ENCODE measurements at regions not wholly inside any gene's neighbourhood (a gene's known extent, or its start where the extent isn't known, plus 50 kb on each side); places are given as distances from the start of the nearest gene placed in this dataset.
"Not testable (repeated sequence)": the region's sequence is repeated elsewhere in the genome, so short reads cannot be mapped to it uniquely, and the experiment has no call there.

GRCh38 chr5:105057893-105058292, 1495.3 kb upstream of the NUDT12 start:
- H3K27ac Mint-ChIP-seq = no peak overlapping the region
- H3K4me1 Mint-ChIP-seq = no peaks in the 10 kb centered on the region

DNA sequence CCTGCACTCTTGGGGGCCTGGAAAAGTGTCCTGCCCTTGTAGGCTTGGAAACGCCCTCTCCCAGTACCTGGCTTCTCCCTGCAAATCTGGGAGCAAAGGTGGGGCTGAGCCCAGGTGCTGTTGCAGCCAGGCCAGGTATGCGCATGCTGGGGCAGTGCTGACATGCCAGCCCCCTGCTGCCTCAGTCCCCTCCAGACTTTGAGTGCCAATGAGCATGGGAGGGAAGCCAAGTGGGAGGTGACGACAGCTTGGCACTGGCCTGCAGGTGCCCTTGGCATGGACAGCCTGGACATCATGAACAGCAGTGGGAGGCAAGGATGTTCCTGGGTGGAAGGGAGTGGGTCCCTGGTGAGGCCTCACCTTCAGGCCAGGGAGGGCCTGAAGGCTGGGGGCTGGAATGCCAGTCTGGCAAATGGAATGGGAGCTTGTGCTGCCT, 1494.4 kb upstream of the NUDT12 start:
- no peak for ATAC-seq
- Mint-ChIP-seq H3K27me3 (no peaks in the 10 kb centered on the region), H3K4me1 (no peaks in the 10 kb centered on the region), H3K4me3 (no peak overlapping the region), H3K27ac (no peak overlapping the region), H3K9me3 (peaks cover 9 to 22% of the 10 kb centered on the region in 2 donors)
- no peak for DNase-seq

More at GRCh38 chr5:105057893-105058292, 1495.3 kb upstream of the NUDT12 start:
- Mint-ChIP-seq H3K4me3 (no peak overlapping the region), H3K27me3 (no peaks in the 10 kb centered on the region), H3K9me3 (peaks cover 3 to 15% of the 10 kb centered on the region in 2 donors)
- DNase-seq (no peak), ATAC-seq (no peak)

GRCh38 chr5:105054406-105054805, 1491.8 kb upstream of the NUDT12 start:
- H3K4me1 Mint-ChIP-seq = no peaks in the 10 kb centered on the region
- H3K9me3 Mint-ChIP-seq = peaks cover 11 to 42% of the 10 kb centered on the region in 2 donors
- H3K27ac Mint-ChIP-seq = no peak overlapping the region
- H3K27me3 Mint-ChIP-seq = no peaks in the 10 kb centered on the region
- no peak for DNase-seq
- no peak for ATAC-seq
- H3K4me3 Mint-ChIP-seq = no peak overlapping the region

- no peak overlapping the region for H3K27ac Mint-ChIP-seq
- H3K27me3 Mint-ChIP-seq = no peaks in the 10 kb centered on the region
- peaks cover 0 to 7% of the 10 kb centered on the region in 2 donors for H3K9me3 Mint-ChIP-seq
- no peak overlapping the region for H3K4me3 Mint-ChIP-seq
- DNase-seq (no peak), ATAC-seq (no peak)
- no peaks in the 10 kb centered on the region for H3K4me1 Mint-ChIP-seq
Measured at GRCh38 chr5:105042623-105043022, 1480.0 kb upstream of the NUDT12 start.

DNA sequence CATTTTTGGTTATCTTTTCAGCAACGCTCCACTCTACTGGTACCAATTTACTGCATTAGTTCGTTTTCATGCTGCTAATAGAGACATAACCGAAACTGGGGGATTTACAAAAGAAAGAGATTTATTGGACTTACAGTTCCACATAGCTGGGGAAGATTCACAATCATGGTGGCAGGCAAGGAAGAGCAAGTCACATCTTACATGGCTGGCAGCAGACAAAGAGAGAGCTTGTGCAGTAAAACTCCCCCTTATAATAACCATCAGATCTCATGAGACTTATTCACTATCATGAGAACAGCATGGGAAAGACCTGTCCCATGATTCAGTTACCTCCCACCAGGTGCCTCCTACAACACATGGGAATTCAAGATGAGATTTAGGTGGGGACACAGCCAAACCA, 1474.2 kb upstream of the NUDT12 start:
- peaks cover 18 to 28% of the 10 kb centered on the region in 2 donors for H3K9me3 Mint-ChIP-seq
- not testable (repeated sequence) for ATAC-seq, H3K4me3 Mint-ChIP-seq, H3K4me1 Mint-ChIP-seq, DNase-seq, H3K27ac Mint-ChIP-seq, H3K27me3 Mint-ChIP-seq

GRCh38 chr5:105034401-105034763, 1471.8 kb upstream of the NUDT12 start:
- H3K9me3 Mint-ChIP-seq = peaks cover 18 to 28% of the 10 kb centered on the region in 2 donors
- H3K27me3 Mint-ChIP-seq = no peaks in the 10 kb centered on the region
- no peaks in the 10 kb centered on the region for H3K4me1 Mint-ChIP-seq
- DNase-seq (no peak), ATAC-seq (no peak)
- H3K27ac Mint-ChIP-seq = no peak overlapping the region
- H3K4me3 Mint-ChIP-seq = no peak overlapping the region

DNA sequence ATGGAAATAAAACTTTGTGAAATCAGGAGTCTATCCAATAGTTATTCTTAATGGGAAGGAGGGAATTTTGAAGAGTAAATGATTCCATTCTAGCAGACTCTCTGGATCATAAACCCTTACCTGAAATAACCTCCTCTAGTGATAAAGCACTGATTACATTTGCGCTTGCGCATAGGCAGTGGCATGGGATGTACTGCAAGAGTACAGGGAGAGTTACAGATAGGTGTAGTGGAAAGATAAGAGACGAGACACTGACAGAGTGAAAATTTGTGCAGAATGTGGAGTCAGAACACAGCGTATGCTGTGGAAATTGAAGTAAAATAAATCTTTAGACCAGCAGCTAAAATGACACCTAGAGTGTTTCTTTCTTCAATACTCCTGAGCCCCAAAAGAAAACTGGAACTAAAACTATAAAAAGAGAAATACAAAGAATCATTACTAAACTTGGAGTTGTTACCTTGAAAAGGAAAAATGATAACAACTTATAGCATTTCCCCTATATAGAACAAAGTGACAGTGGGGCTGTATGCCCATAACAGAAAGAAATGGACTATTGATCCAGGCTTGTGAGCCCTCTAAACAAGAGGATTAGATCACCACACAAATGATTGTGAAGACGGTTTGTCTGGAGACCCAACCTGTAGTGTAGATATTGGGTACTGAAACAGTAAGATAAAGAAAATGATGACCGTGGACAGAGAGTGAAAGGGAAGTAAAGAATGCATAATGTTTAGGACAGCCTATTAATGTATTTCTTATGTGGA, 1471.2 kb upstream of the NUDT12 start:
- Mint-ChIP-seq H3K9me3 (peaks cover 18 to 28% of the 10 kb centered on the region in 2 donors), H3K27me3 (no peaks in the 10 kb centered on the region), H3K4me3 (no peak overlapping the region), H3K27ac (no peak overlapping the region), H3K4me1 (no peaks in the 10 kb centered on the region)
- DNase-seq (no peak), ATAC-seq (no peak)

GRCh38 chr5:105032917-105033316, 1470.3 kb upstream of the NUDT12 start:
- Mint-ChIP-seq H3K4me3 (no peak overlapping the region), H3K4me1 (no peaks in the 10 kb centered on the region), H3K27me3 (no peaks in the 10 kb centered on the region), H3K27ac (no peak overlapping the region), H3K9me3 (peaks cover 13 to 28% of the 10 kb centered on the region in 2 donors)
- DNase-seq = no peak
- no peak for ATAC-seq

DNA sequence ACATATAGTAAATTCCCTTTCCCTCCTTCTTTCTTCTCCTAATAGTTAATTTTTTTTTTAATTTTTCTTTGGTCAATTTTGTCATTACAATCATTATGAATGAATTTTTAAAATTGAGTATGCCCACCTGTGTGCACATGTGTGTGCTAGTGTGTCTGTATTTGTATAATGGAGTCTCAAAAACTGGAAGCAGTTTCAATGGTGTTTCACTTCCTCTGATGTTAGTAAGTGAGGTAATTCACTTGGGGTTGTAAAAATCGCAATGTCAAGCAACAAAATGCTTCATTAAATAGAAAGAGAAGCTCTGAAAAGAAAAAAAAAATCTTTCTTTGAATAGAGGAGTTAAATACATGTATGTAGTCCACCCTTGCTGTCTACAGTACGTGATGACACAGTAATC, 1467.6 kb upstream of the NUDT12 start:
- no peak overlapping the region for H3K27ac Mint-ChIP-seq
- peaks cover 4 to 16% of the 10 kb centered on the region in 2 donors for H3K9me3 Mint-ChIP-seq
- ATAC-seq (no peak), DNase-seq (no peak)
- H3K4me1 Mint-ChIP-seq = no peaks in the 10 kb centered on the region
- H3K27me3 Mint-ChIP-seq = no peaks in the 10 kb centered on the region
- H3K4me3 Mint-ChIP-seq = no peak overlapping the region

GRCh38 chr5:105015098-105015497, 1452.5 kb upstream of the NUDT12 start:
- Mint-ChIP-seq H3K4me3 (no peak overlapping the region), H3K4me1 (no peaks in the 10 kb centered on the region), H3K27ac (no peak overlapping the region), H3K27me3 (no peaks in the 10 kb centered on the region), H3K9me3 (peaks cover 8 to 16% of the 10 kb centered on the region in 2 donors)
- DNase-seq (no peak), ATAC-seq (no peak)

GRCh38 chr5:104998572-104998971, 1436.0 kb upstream of the NUDT12 start:
- no peak for DNase-seq
- no peak for ATAC-seq
- no peak overlapping the region for H3K4me3 Mint-ChIP-seq
- no peaks in the 10 kb centered on the region for H3K27me3 Mint-ChIP-seq
- peaks cover 2 to 6% of the 10 kb centered on the region in 2 donors for H3K9me3 Mint-ChIP-seq
- no peak overlapping the region for H3K27ac Mint-ChIP-seq
- H3K4me1 Mint-ChIP-seq = no peaks in the 10 kb centered on the region

- no peak overlapping the region for H3K27ac Mint-ChIP-seq
- ATAC-seq = no peak
- H3K27me3 Mint-ChIP-seq = no peaks in the 10 kb centered on the region
- H3K4me3 Mint-ChIP-seq = no peak overlapping the region
- DNase-seq = no peak
- H3K9me3 Mint-ChIP-seq = peaks cover 0 to 2% of the 10 kb centered on the region in 2 donors
- H3K4me1 Mint-ChIP-seq = no peaks in the 10 kb centered on the region
Measured at GRCh38 chr5:104998169-104998568, 1435.6 kb upstream of the NUDT12 start.

DNA sequence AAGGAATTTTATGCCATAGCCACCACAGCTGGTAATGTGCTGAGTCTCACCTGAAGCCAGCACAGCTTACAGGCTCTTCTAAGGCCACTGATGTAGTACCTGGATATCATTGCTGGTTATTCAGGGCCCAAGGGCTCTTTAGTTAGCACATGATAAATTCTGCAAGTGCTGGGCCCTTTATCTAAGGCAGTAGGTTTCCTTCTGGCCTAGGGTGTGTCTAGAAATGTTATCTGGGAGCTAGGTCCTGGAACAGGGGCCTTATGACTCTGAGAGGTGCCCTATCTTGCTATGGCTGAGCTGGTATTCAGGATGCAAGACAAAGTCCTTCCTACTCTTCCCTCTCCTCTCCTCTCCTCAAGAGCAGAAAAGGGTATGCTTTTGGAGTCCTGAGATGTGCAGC, 1424.5 kb upstream of the NUDT12 start:
- peaks cover 3 to 20% of the 10 kb centered on the region in 2 donors for H3K9me3 Mint-ChIP-seq
- H3K4me1 Mint-ChIP-seq = no peaks in the 10 kb centered on the region
- no peak overlapping the region for H3K27ac Mint-ChIP-seq
- no peak overlapping the region for H3K4me3 Mint-ChIP-seq
- DNase-seq (no peak), ATAC-seq (no peak)
- no peaks in the 10 kb centered on the region for H3K27me3 Mint-ChIP-seq

DNA sequence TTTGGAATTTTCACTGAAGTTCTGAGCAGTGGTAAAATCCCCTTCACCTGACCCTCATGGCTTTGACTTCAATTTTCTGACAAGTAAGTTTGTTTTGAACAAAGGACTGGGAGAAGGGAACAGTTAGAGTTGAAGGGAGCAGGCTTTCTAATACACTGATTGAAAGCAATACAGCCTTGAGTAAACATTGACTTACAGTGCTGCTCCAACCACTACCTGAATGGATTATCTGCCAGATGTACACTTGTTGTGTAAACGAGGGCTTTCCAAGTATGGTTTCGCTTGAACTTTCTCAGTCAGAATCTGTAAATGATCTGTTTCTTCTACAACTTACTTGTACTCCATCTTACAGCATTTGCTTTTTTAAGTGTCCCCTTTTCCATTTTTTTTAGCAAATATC, 1414.9 kb upstream of the NUDT12 start:
- H3K4me3 Mint-ChIP-seq = no peak overlapping the region
- no peaks in the 10 kb centered on the region for H3K4me1 Mint-ChIP-seq
- DNase-seq = no peak
- ATAC-seq = no peak
- no peak overlapping the region for H3K27ac Mint-ChIP-seq
- H3K27me3 Mint-ChIP-seq = no peaks in the 10 kb centered on the region
- peaks cover 11 to 25% of the 10 kb centered on the region in 2 donors for H3K9me3 Mint-ChIP-seq

- Mint-ChIP-seq H3K27ac (no peak overlapping the region), H3K4me3 (no peak overlapping the region)
- no peak for DNase-seq
Measured at GRCh38 chr5:104967806-104968410, 1405.3 kb upstream of the NUDT12 start.

DNA sequence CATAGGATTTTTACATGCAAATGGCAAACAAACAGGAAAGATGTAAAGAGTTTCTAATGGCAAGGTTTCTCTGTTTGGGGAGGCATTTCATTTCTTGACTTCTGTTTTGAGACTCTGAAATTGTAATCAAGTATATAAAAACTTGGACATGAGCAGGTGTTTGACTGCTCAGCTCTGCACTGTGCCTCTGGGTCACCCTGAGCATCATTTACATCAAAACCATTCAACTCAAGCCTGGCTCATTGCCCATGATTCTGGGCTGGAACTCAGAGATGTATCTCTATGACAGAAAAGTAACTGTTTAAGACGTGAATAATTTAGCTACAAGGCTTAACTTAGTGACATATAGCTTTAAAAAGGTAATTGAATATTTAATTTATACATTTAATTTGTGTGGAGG, 1402.4 kb upstream of the NUDT12 start:
- Mint-ChIP-seq H3K9me3 (no peaks in the 10 kb centered on the region), H3K27me3 (no peaks in the 10 kb centered on the region), H3K4me1 (no peaks in the 10 kb centered on the region), H3K27ac (no peak overlapping the region), H3K4me3 (no peak overlapping the region)
- ATAC-seq = no peak
- no peak for DNase-seq

More at GRCh38 chr5:104967806-104968410, 1405.3 kb upstream of the NUDT12 start:
- no peaks in the 10 kb centered on the region for H3K27me3 Mint-ChIP-seq
- no peaks in the 10 kb centered on the region for H3K9me3 Mint-ChIP-seq
- H3K4me1 Mint-ChIP-seq = no peaks in the 10 kb centered on the region
- ATAC-seq = no peak

All from stimulated activated naive CD8-positive, alpha-beta T cell treated with anti-CD3 and anti-CD28 coated beads, Interleukin-15, amount 100 ng/mL, for 72 hours (primary cell).